T-cell (primary cell): ENCODE measurements at regions not wholly inside any gene's neighbourhood (a gene's known extent, or its start where the extent isn't known, plus 50 kb on each side); places are given as distances from the start of the nearest gene placed in this dataset.
"Not testable (repeated sequence)": the region's sequence is repeated elsewhere in the genome, so short reads cannot be mapped to it uniquely, and the experiment has no call there.

ENCODE experiments used
- ATAC-seq, 4 experiments: fragments of 200-7000 bp in 3 of 4; fragments of 150-1000 bp in 1 of 4; cut with Tn5 transposase; replicated peaks in 1 of 4; 1 replicate in 3 of 4; 2 replicates in 1 of 4; pipeline ENCODE4 v1.10.0; 2021; ENCODE audit warnings: moderate library complexity in 3 of 4, mild to moderate bottlenecking in 2 of 4, moderate number of reproducible peaks in 1 of 4
- CTCF ChIA-PET, 2 donors: fragments of 300-600 bp; sonication (Branson Sonifier 250); formaldehyde crosslinking; loops; one replicate each; lab custom pipeline; 2022; ENCODE audit warnings: antibody characterized with exemption in 2 of 2; lab: Charles Lee
- POLR2A ChIA-PET, 2 donors: fragments of 300-600 bp; sonication (Branson Sonifier 250); formaldehyde crosslinking; loops; one replicate each; lab custom pipeline; 2022; ENCODE audit warnings: antibody characterized with exemption in 2 of 2; lab: Charles Lee
- DNase-seq, 35 experiments: peaks; one replicate each; pipeline versions ENCODE4 v3.0.0 to v3.0.0-alpha.2; 2013 to 2023
- H3K27ac ChIP-seq: one replicate; pipeline ENCODE4 v1.5.1; 2013; ENCODE audit warnings: low read length
- H3K27me3 ChIP-seq, 2 experiments: replicated peaks in 1 of 2; 1 replicate in 1 of 2; 2 replicates in 1 of 2; pipeline versions ENCODE4 v1.6.1 to v1.7.0; 2013; ENCODE audit warnings: low read length in 1 of 2, mixed read lengths in 1 of 2; ENCODE audit not compliant: control insufficient read depth in 2 of 2, insufficient read depth in 2 of 2; ENCODE audit errors: extremely low read depth in 1 of 2
- H3K36me3 ChIP-seq, 2 donors: 1 replicate in 1 of 2; 2 replicates in 1 of 2; pipeline versions ENCODE4 v1.6.1 to v1.7.0; 2013; ENCODE audit warnings: low read length in 1 of 2; ENCODE audit not compliant: control insufficient read depth in 2 of 2, insufficient read depth in 1 of 2; ENCODE audit errors: extremely low read depth in 1 of 2
- H3K4me1 ChIP-seq, 2 experiments: 1 replicate in 1 of 2; 2 replicates in 1 of 2; pipeline versions ENCODE4 v1.6.1 to v1.7.0; 2013; ENCODE audit warnings: low read length in 2 of 2, mixed read lengths in 1 of 2; ENCODE audit not compliant: insufficient read depth in 2 of 2, control insufficient read depth in 1 of 2; ENCODE audit errors: extremely low read depth in 1 of 2
- H3K4me3 ChIP-seq, 2 donors: 1 replicate in 1 of 2; 2 replicates in 1 of 2; pipeline versions ENCODE4 v1.5.1 to v1.7.0; 2013; ENCODE audit warnings: mild to moderate bottlenecking in 2 of 2, low read length in 1 of 2, moderate library complexity in 1 of 2; ENCODE audit not compliant: control insufficient read depth in 1 of 2; ENCODE audit errors: extremely low read depth in 1 of 2
- H3K9me3 ChIP-seq: 2 replicates; pipeline ENCODE4 v1.7.0; 2013
- H3K27ac Mint-ChIP-seq, 2 donors: one replicate each; pipeline ENCODE4 v1.8.0; 2020 to 2021; ENCODE audit warnings: mild to moderate bottlenecking in 2 of 2, mixed read lengths in 2 of 2
- H3K27me3 Mint-ChIP-seq, 2 donors: one replicate each; pipeline ENCODE4 v1.8.0; 2021 to 2022; ENCODE audit warnings: mixed read lengths in 2 of 2
- H3K36me3 Mint-ChIP-seq: one replicate; pipeline ENCODE4 v1.8.0; 2021; ENCODE audit warnings: mixed read lengths
- H3K4me1 Mint-ChIP-seq, 3 donors: one replicate each; pipeline ENCODE4 v1.8.0; 2020 to 2022; ENCODE audit warnings: mixed read lengths in 3 of 3, mild to moderate bottlenecking in 1 of 3
- H3K4me3 Mint-ChIP-seq, 3 donors: one replicate each; pipeline ENCODE4 v1.8.0; 2020 to 2022; ENCODE audit warnings: mild to moderate bottlenecking in 3 of 3, mixed read lengths in 3 of 3, moderate library complexity in 3 of 3
- H3K9me3 Mint-ChIP-seq, 3 donors: one replicate each; pipeline ENCODE4 v1.8.0; 2020 to 2022; ENCODE audit warnings: mixed read lengths in 3 of 3
- WGBS: methylation state at CpG from one replicate; pipeline ENCODE4 v1.1.5; 2013; ENCODE audit warnings: missing lambda C conversion rate; ENCODE audit not compliant: insufficient coverage; 5-methylcytosine and 5-hydroxymethylcytosine counted together

DNA sequence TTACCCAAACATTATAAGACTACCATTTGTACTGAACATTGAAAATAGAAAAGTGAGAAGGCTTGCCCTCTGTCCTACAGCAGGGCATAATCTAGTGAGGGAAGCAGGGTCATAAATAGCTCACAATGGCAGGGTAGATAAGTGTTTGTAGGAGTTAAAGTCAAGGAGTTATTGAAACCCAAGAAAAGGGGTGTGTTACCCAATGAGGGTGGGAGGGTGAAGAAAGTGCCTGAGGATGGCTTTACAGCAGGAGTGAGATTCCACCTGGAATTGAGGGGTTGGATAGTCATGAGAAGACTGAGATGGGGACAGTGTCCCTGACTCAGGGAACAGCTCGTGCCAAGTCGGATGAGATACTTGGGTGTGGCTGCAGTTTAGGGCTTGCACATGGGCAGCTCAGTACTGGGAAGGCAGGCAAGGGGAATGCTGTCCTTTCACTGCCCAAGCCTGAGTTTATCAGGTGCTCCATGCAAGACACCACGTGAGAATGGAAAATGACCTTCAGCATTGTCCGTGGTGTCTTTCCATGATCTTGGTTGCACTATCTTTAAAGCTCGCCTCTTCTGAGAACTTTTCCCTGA lies 393.2 kb upstream of the MAF start:
- no peak for ATAC-seq
- ChIA-PET POLR2A (no interaction called here), CTCF (no interaction called here)
- no peaks in the 10 kb centered on the region for H3K9me3 ChIP-seq
- H3K36me3 ChIP-seq = no peaks in the 10 kb centered on the region
- no peak overlapping the region for H3K4me3 Mint-ChIP-seq
- no peak overlapping the region for H3K4me3 ChIP-seq
- no peak overlapping the region for H3K27ac ChIP-seq
- H3K4me1 ChIP-seq = no peaks in the 10 kb centered on the region
- H3K4me1 Mint-ChIP-seq = no peaks in the 10 kb centered on the region
- H3K9me3 Mint-ChIP-seq = no peaks in the 10 kb centered on the region
- DNase-seq = no peak
- no peaks in the 10 kb centered on the region for H3K27me3 ChIP-seq
- H3K36me3 Mint-ChIP-seq = no peaks in the 10 kb centered on the region
- no peak overlapping the region for H3K27ac Mint-ChIP-seq
- WGBS = 90% methylated on average over 4 of the region's 5 CpGs
- no peaks in the 10 kb centered on the region for H3K27me3 Mint-ChIP-seq

DNA sequence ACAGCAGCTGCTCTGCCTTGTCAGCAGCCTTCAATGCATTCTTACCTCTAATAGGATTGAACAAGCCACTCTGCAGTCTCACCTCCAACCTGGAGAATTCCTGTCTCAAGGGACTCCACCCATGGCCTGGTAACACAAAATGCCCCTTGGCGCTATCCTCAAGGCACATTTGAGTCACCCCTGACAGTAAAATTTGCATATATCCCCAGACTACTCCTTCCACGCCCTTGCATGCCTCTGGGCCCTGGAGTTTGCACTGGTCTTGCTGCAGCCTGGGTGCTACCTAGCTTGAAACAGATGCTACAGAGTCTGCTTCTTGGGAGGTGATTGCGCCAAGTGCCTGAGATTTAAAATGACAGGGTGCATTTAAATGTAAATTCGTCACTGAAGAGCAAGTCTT lies 391.4 kb upstream of the MAF start:
- ChIA-PET CTCF (no interaction called here), POLR2A (no interaction called here)
- Mint-ChIP-seq H3K27me3 (no peaks in the 10 kb centered on the region), H3K4me1 (no peaks in the 10 kb centered on the region), H3K4me3 (no peak overlapping the region), H3K27ac (no peak overlapping the region), H3K9me3 (no peaks in the 10 kb centered on the region), H3K36me3 (no peaks in the 10 kb centered on the region)
- no peak for DNase-seq
- H3K4me1 ChIP-seq = no peaks in the 10 kb centered on the region
- 67% methylated on average over 1 of the region's 4 CpGs for WGBS
- H3K36me3 ChIP-seq = no peaks in the 10 kb centered on the region
- no peak overlapping the region for H3K27ac ChIP-seq
- ATAC-seq = no peak
- H3K4me3 ChIP-seq = no peak overlapping the region
- H3K27me3 ChIP-seq = no peaks in the 10 kb centered on the region
- no peaks in the 10 kb centered on the region for H3K9me3 ChIP-seq

DNA sequence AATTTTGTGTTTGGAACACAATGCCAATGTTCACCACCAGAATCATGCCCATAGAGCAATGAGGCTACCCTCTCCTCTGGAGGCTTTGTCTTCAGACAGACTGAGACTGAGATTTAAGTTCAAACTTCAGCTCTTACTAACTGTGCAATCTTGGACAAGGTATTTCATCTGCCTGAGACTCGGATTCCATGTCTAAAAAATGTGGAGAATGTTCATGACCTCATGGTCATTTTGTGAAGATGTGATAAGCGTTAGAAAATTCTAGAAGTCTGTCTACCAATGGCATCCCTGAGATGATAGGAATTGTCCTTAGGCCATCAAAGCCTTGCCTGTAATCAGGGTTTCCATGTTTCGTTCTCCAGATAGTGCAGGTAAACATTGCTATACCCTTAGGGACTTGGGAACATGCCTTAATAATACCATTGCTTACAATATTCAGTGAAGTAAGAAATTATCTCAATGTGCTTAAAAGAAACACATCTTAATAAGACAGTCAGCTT lies 388.2 kb upstream of the MAF start:
- 86% methylated on average over 2 of the region's 3 CpGs for WGBS
- H3K36me3 Mint-ChIP-seq = no peaks in the 10 kb centered on the region
- H3K27ac Mint-ChIP-seq = no peak overlapping the region
- no peak overlapping the region for H3K27ac ChIP-seq
- no peaks in the 10 kb centered on the region for H3K9me3 Mint-ChIP-seq
- ChIA-PET CTCF (no interaction called here), POLR2A (no interaction called here)
- no peaks in the 10 kb centered on the region for H3K27me3 ChIP-seq
- ATAC-seq (no peak), DNase-seq (no peak)
- H3K36me3 ChIP-seq = no peaks in the 10 kb centered on the region
- no peaks in the 10 kb centered on the region for H3K4me1 Mint-ChIP-seq
- no peaks in the 10 kb centered on the region for H3K9me3 ChIP-seq
- H3K27me3 Mint-ChIP-seq = no peaks in the 10 kb centered on the region
- H3K4me1 ChIP-seq = no peaks in the 10 kb centered on the region
- no peak overlapping the region for H3K4me3 ChIP-seq
- no peak overlapping the region for H3K4me3 Mint-ChIP-seq

DNA sequence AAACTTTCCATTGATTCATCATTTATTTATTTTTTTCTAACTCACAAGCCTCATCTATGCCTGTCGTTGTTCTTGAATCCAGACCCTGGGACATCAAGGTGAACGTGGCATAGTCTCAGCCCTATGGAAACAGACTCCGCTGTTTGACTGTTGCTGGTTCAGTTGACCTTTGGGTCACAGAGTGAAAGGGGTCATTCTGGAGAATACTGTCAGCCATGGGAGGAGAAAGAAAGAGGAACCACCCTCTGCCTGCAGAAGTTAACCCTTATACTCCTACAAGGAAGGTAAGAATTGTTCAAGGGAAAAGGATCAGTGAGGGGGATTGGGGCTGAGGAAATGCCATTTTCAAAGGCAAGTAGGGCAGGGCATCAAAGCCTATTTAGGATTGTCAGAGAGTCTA lies 387.6 kb upstream of the MAF start:
- WGBS = 83% methylated on average over 2 of the region's 3 CpGs

DNA sequence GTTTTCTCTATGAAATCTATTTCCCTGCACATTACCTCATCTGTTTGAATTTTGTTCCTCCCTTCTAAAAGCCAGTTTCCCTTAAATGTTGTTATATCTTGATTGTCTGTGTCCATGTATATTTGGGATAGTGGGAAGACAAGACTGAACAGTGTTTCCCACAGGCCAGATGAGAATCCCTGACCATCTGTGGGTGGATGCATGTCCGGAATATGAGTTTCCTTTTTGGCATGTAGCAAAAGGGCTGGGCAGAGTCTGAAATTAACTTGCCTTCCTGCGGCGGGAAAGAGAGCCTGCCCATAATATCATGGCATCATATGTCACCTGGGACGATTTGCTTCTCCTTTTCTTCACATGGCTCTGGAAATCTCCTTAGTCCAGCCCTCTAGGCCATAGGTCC lies 385.8 kb upstream of the MAF start:
- peaks cover 0 to 3% of the 10 kb centered on the region in 2 experiments for H3K27me3 ChIP-seq

More for the DNA sequence above, 387.6 kb upstream of the MAF start:
- Mint-ChIP-seq H3K36me3 (no peaks in the 10 kb centered on the region), H3K27ac (no peak overlapping the region), H3K9me3 (no peaks in the 10 kb centered on the region), H3K4me1 (no peaks in the 10 kb centered on the region), H3K27me3 (no peaks in the 10 kb centered on the region), H3K4me3 (no peak overlapping the region)
- CTCF ChIA-PET = no interaction called here
- H3K4me1 ChIP-seq = no peaks in the 10 kb centered on the region
- POLR2A ChIA-PET = no interaction called here
- H3K36me3 ChIP-seq = no peaks in the 10 kb centered on the region
- H3K27me3 ChIP-seq = peaks cover 0 to 3% of the 10 kb centered on the region in 2 experiments
- H3K27ac ChIP-seq = no peak overlapping the region
- DNase-seq = no peak
- no peak overlapping the region for H3K4me3 ChIP-seq
- ATAC-seq = no peak
- H3K9me3 ChIP-seq = no peaks in the 10 kb centered on the region

DNA sequence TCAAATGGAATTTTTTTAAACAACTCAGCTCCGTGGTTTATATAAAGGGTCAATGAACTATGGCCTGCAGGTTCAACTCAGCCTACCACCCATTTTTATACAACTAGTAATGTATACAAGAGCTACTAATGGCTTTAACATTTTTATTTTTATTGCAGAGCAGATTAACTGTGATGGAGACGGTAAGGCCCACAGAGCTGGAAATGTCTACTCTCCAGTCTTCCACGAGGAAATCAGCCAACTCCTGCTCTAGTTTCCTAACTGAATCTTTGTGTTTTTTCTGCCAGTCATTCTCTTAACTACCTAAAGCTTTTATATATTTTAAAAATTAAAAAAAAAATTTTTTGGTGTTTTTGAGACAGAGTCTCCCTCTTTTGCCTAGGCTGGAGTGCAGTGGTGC lies 385.1 kb upstream of the MAF start:
- Mint-ChIP-seq H3K27me3 (no peaks in the 10 kb centered on the region), H3K4me3 (no peak overlapping the region), H3K36me3 (no peaks in the 10 kb centered on the region), H3K4me1 (no peaks in the 10 kb centered on the region), H3K9me3 (no peaks in the 10 kb centered on the region), H3K27ac (no peak overlapping the region)
- ATAC-seq (no peak), DNase-seq (no peak)
- Histone ChIP-seq H3K4me3 (no peak overlapping the region), H3K4me1 (no peaks in the 10 kb centered on the region), H3K27ac (no peak overlapping the region), H3K9me3 (no peaks in the 10 kb centered on the region), H3K27me3 (peaks cover 0 to 3% of the 10 kb centered on the region in 2 experiments), H3K36me3 (no peaks in the 10 kb centered on the region)
- POLR2A ChIA-PET = no interaction called here
- CTCF ChIA-PET = no interaction called here
- WGBS = no CpG with 5 or more reads among the region's 3 CpGs

More for the DNA sequence above, 385.8 kb upstream of the MAF start:
- Histone ChIP-seq H3K4me3 (no peak overlapping the region), H3K27ac (no peak overlapping the region), H3K9me3 (no peaks in the 10 kb centered on the region), H3K4me1 (no peaks in the 10 kb centered on the region), H3K36me3 (no peaks in the 10 kb centered on the region)
- DNase-seq (no peak), ATAC-seq (no peak)
- H3K27ac Mint-ChIP-seq = no peak overlapping the region
- no peaks in the 10 kb centered on the region for H3K9me3 Mint-ChIP-seq
- 93% methylated on average over 2 of the region's 4 CpGs for WGBS
- no peaks in the 10 kb centered on the region for H3K4me1 Mint-ChIP-seq
- no peaks in the 10 kb centered on the region for H3K27me3 Mint-ChIP-seq
- CTCF ChIA-PET = no interaction called here
- no peak overlapping the region for H3K4me3 Mint-ChIP-seq
- H3K36me3 Mint-ChIP-seq = no peaks in the 10 kb centered on the region
- POLR2A ChIA-PET = no interaction called here

DNA sequence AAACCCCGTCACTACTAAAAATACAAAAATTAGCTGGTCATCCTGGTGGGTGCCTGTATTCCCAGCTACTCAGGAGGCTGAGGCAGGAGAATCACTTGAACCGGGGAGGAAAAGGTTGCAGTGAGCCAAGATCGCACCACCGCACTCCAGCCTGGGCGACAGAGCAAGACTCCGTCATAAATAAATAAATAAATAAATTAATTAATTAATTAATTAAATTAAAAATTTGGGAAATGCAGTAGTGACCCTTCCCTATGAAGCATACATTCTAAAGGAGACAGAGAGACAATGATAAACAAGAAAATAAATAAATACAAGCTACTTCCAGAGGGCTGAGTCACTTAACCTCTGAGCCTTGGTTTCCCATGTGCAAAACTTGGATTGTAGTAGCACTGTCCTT lies 383.6 kb upstream of the MAF start:
- H3K27me3 Mint-ChIP-seq, H3K9me3 Mint-ChIP-seq, H3K36me3 ChIP-seq, H3K4me1 ChIP-seq, H3K9me3 ChIP-seq, DNase-seq, H3K4me3 ChIP-seq, ATAC-seq, H3K27me3 ChIP-seq, H3K36me3 Mint-ChIP-seq, H3K27ac Mint-ChIP-seq, H3K4me3 Mint-ChIP-seq, H3K4me1 Mint-ChIP-seq, POLR2A ChIA-PET, H3K27ac ChIP-seq, CTCF ChIA-PET: not testable (repeated sequence)
- WGBS = 71% methylated on average over 1 of the region's 6 CpGs
